Urothelium cell line (cell line): ENCODE measurements at regions not wholly inside any gene's neighbourhood (a gene's known extent, or its start where the extent isn't known, plus 50 kb on each side); places are given as distances from the start of the nearest gene placed in this dataset.

ENCODE experiments used
- DNase-seq: peaks from one replicate; pipeline ENCODE4 v3.0.0; 2011; ENCODE audit warnings: low spot score, mixed read lengths
- FAIRE-seq: peaks from 2 replicates; lab custom pipeline; 2011; peaks lifted over from hg19 to GRCh38; lab: Jason Lieb, UNC

GRCh38 chr1:101652484-101652883 is 344.2 kb downstream of the OLFM3 start:
- FAIRE-seq: no peak
- no peak for DNase-seq

GRCh38 chr1:101653482-101653946 is 343.2 kb downstream of the OLFM3 start:
- FAIRE-seq: no peak

GRCh38 chr1:101664726-101665125 is 332.0 kb downstream of the OLFM3 start:
- FAIRE-seq (no peak), DNase-seq (no peak)

More at GRCh38 chr1:101653482-101653946, 343.2 kb downstream of the OLFM3 start:
- peak; percentile 26 for DNase-seq

- FAIRE-seq (no peak), DNase-seq (no peak)
Observed at GRCh38 chr1:101667761-101668160, 329.0 kb downstream of the OLFM3 start.

- DNase-seq (no peak), FAIRE-seq (no peak)
Observed at GRCh38 chr1:101683136-101683535, 313.6 kb downstream of the OLFM3 start.

GRCh38 chr1:101683561-101683960 is 313.2 kb downstream of the OLFM3 start:
- FAIRE-seq (no peak), DNase-seq (no peak)

- DNase-seq (no peak), FAIRE-seq (no peak)
Observed at GRCh38 chr1:101697072-101697471, 299.7 kb downstream of the OLFM3 start.

- no peak for DNase-seq
- no peak for FAIRE-seq
Observed at GRCh38 chr1:101698681-101699080, 298.0 kb downstream of the OLFM3 start.

- DNase-seq (no peak), FAIRE-seq (no peak)
Observed at GRCh38 chr1:101704895-101705294, 291.8 kb downstream of the OLFM3 start.

GRCh38 chr1:101706366-101706765 is 290.4 kb downstream of the OLFM3 start:
- FAIRE-seq (no peak), DNase-seq (no peak)

GRCh38 chr1:101709721-101710120 is 287.0 kb downstream of the OLFM3 start:
- DNase-seq (no peak), FAIRE-seq (no peak)

GRCh38 chr1:101713760-101714159 is 283.0 kb downstream of the OLFM3 start:
- no peak for DNase-seq
- no peak for FAIRE-seq

GRCh38 chr1:101723415-101723814 is 273.3 kb downstream of the OLFM3 start:
- FAIRE-seq (no peak), DNase-seq (no peak)

- no peak for FAIRE-seq
- DNase-seq: no peak
Observed at GRCh38 chr1:101728029-101728428, 268.7 kb downstream of the OLFM3 start.

GRCh38 chr1:101730559-101730958 is 266.2 kb downstream of the OLFM3 start:
- no peak for DNase-seq
- no peak for FAIRE-seq

- DNase-seq (no peak), FAIRE-seq (no peak)
Observed at GRCh38 chr1:101732261-101732660, 264.5 kb downstream of the OLFM3 start.

- FAIRE-seq (no peak), DNase-seq (no peak)
Observed at GRCh38 chr1:101733340-101733739, 263.4 kb downstream of the OLFM3 start.

- no peak for FAIRE-seq
- DNase-seq: no peak
Observed at GRCh38 chr1:101738475-101738874, 258.3 kb downstream of the OLFM3 start.

GRCh38 chr1:101739146-101739545 is 257.6 kb downstream of the OLFM3 start:
- no peak for FAIRE-seq
- DNase-seq: no peak

GRCh38 chr1:101739826-101740330 is 256.8 kb downstream of the OLFM3 start:
- FAIRE-seq (no peak), DNase-seq (no peak)

GRCh38 chr1:101741910-101742309 is 254.8 kb downstream of the OLFM3 start:
- FAIRE-seq (no peak), DNase-seq (no peak)

GRCh38 chr1:101742509-101742908 is 254.2 kb downstream of the OLFM3 start:
- DNase-seq: no peak
- no peak for FAIRE-seq

- DNase-seq (no peak), FAIRE-seq (no peak)
Observed at GRCh38 chr1:101745551-101746270, 251.0 kb downstream of the OLFM3 start.
